Hematopoietic multipotent progenitor cell treated with erythropoietin and hydrocortisone succinate and interleukin-3 and kit ligand, for 15 days (in vitro differentiated cells): ENCODE measurements at regions not wholly inside any gene's neighbourhood (a gene's known extent, or its start where the extent isn't known, plus 50 kb on each side); places are given as distances from the start of the nearest gene placed in this dataset.

Experiments used
- DNase-seq: peaks from one replicate; pipeline ENCODE4 v3.0.0-alpha.2; 2015; ENCODE audit warnings: low spot score

- DNase-seq, result no peak
Observed at GRCh38 chr21:20647607-20648006, 350.6 kb upstream of the NCAM2 start.

- no peak for DNase-seq
Observed at GRCh38 chr21:20649231-20649630, 349.0 kb upstream of the NCAM2 start.

GRCh38 chr21:20652846-20653245, 345.4 kb upstream of the NCAM2 start:
- DNase-seq, result no peak

DNA sequence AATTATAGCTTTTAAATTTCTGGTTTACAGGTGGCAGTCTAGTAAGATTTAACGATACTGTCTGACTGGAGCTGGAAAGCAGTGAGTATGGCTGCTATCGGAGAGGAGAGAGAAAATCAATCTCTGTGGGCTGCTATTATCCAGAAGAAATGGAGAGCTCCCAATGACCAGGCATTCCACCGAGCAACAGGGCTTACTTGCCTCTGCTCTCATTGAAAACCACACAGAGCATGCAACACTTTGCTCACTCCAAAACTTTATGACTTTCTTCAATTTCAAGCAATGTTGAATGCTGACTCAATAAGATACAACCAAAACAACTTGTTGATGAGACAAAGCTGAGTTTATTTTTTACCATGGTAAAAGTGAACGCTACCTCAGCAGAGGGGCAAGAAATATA, 337.0 kb upstream of the NCAM2 start:
- no peak for DNase-seq

- no peak for DNase-seq
Observed at GRCh38 chr21:20661745-20662422, 336.3 kb upstream of the NCAM2 start.

- no peak for DNase-seq
Observed at GRCh38 chr21:20662514-20662913, 335.7 kb upstream of the NCAM2 start.

GRCh38 chr21:20667931-20668330, 330.3 kb upstream of the NCAM2 start:
- no peak for DNase-seq

DNA sequence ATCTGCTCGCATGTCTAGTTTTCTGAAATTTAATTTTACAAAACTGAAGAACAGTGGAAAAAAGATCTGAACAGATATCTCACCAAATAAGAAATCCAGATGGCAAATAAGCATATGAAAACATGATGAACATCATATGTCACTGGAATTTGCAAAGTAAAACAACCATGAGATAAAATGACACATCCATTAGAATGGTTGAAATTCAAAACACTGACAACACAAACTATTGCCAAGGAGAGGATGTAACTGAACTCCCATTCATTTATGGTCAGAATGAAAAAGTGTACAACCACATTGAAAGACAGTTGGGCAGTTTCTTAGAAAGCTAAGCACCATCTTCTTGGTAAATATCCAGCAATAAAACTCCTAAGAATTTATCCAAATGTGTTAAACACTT, 312.7 kb upstream of the NCAM2 start:
- no peak for DNase-seq

GRCh38 chr21:20698585-20698984, 299.6 kb upstream of the NCAM2 start:
- no peak for DNase-seq

GRCh38 chr21:20701235-20701634, 297.0 kb upstream of the NCAM2 start:
- no peak for DNase-seq

DNA sequence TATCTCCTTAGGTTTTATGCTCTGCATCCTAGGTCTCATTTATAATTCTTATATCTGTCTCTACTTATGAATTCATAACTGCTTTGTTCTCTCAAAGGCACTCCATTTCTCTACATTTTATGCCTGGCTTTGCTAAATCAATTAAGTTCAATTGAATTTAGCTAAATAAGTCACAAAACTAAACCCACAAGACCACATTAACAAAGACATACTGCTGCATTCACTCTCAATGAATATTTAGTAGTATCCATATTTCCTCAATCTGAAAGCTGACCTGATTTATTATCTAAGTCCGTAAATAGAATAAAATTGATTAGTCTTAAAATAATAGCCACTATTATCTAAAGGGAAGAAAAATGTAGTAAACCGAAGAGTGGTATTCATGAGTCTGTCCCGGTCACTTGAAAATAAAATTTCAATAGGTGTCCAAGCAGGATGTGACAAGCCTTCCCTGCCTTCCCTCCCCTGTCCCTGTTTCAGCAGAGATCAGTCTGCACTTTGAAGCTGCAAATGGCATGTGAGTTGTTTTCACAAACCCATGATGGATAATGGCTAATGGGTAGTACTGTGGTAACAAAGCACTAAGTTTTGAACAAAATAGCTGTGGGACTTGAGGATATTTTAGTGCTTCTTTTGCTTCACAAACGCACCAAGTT, 295.0 kb upstream of the NCAM2 start:
- DNase-seq, result no peak

DNA sequence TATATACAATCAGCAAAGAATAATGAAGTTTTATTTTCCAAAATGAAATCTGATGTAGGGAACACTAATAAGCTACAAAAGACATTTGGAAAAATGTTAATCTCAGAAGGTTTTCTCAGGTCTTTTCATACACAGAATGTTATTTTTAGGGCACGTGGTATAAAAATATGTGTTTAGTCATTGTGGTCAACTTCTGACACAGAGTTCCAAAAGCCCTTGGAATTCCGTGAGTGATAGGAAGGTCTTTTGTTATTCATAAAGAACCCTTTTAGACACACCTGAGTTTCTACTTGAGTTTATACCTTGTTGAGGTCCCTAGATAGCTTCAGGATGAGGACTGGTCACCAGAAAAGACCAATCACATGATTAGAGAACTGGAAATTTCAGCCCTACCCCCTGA, 277.6 kb upstream of the NCAM2 start:
- no peak for DNase-seq

DNA sequence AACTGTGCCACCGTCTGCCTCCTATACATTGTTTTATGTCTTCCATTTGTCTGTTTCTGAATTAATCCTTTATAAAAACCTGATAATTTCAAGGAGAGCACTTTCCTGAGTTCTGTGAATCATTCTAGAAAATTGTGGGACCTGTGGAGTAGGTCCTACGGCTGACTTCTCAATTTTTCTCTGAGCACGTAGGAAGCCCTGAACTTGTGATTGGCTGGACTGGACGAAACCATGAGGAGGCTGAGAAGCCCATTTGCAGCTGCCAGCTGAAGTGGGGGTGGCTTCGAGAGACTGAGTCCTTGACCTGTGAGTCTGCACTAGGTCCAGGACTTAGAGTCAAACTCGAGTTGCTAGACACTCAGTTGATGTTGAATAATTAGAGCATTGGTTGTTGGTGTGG, 277.1 kb upstream of the NCAM2 start:
- DNase-seq, result no peak

GRCh38 chr21:20728691-20729090, 269.5 kb upstream of the NCAM2 start:
- DNase-seq, result no peak

DNA sequence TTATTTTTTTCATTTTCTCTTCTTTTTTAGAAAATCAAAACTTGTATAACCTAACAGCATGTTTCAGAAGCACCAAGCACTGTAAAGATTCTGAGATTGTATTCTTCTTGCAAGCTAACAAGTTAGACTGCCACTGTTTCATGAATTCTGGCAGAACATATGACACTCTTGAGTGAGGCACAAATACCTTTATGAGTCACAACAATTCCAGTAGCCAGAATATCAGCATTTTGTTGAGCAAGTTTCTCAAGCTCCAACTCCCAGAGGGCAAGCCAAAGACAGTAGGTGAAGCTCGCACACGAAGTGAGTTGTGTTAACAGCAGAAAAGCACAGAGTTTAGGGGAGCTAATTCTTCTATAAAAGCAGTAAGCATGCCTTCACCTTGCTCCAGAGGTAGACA, 268.8 kb upstream of the NCAM2 start:
- no peak for DNase-seq

GRCh38 chr21:20730441-20730840, 267.8 kb upstream of the NCAM2 start:
- DNase-seq, result no peak

GRCh38 chr21:20735257-20735656, 263.0 kb upstream of the NCAM2 start:
- no peak for DNase-seq

GRCh38 chr21:20737227-20737913, 260.8 kb upstream of the NCAM2 start:
- no peak for DNase-seq

DNA sequence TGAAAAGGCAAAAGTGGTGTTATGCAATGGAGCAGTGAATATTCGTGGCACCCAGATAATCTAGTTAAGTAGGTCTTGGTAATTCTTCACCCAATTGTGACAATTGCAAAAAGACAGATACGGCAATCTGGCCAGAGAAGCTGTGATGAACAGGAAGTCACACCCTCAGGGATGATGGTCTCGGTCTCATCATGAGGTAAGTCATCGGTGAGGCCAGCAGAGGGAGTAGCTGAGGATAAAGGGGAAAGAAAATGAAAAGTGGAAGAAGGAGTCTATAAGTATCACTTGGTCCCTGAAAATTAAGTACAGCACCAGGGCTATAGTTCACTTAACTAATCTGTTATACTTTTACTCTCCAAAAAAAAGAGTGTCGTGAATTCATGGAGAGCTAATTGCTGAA, 258.8 kb upstream of the NCAM2 start:
- DNase-seq, result no peak

GRCh38 chr21:20741445-20741844, 256.8 kb upstream of the NCAM2 start:
- no peak for DNase-seq

GRCh38 chr21:20760221-20760620, 238.0 kb upstream of the NCAM2 start:
- no peak for DNase-seq

DNA sequence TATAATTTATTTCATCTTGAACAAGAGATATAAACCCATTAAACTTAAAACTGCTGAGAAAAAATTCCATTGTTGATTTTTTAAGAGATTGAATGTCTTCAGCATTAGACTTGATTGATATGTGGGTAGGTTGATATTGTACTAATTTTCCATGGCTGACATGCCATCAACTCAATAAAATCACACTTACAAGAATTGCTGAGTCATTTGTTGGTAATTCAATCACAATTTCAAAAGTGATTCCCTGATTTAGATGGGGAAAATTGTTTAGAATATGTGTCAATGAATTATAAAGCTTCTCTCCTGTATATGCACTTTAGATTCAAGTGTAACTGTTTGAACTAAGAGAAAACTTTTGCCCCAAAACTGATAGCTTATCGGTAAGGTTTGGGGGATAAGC, 223.5 kb upstream of the NCAM2 start:
- no peak for DNase-seq

- no peak for DNase-seq
Observed at GRCh38 chr21:20779321-20779720, 218.9 kb upstream of the NCAM2 start.

GRCh38 chr21:20783611-20784010, 214.6 kb upstream of the NCAM2 start:
- DNase-seq, result no peak
